ENCODE measurements at regions not wholly inside any gene's neighbourhood (a gene's known extent, or its start where the extent isn't known, plus 50 kb on each side); places are given as distances from the start of the nearest gene placed in this dataset.

- TF ChIP-seq, protein P1, sequence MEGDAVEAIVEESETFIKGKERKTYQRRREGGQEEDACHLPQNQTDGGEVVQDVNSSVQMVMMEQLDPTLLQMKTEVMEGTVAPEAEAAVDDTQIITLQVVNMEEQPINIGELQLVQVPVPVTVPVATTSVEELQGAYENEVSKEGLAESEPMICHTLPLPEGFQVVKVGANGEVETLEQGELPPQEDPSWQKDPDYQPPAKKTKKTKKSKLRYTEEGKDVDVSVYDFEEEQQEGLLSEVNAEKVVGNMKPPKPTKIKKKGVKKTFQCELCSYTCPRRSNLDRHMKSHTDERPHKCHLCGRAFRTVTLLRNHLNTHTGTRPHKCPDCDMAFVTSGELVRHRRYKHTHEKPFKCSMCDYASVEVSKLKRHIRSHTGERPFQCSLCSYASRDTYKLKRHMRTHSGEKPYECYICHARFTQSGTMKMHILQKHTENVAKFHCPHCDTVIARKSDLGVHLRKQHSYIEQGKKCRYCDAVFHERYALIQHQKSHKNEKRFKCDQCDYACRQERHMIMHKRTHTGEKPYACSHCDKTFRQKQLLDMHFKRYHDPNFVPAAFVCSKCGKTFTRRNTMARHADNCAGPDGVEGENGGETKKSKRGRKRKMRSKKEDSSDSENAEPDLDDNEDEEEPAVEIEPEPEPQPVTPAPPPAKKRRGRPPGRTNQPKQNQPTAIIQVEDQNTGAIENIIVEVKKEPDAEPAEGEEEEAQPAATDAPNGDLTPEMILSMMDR (optimal IDR thresholded peaks at IDR 0.05 in 1 of 3, IDR thresholded peaks at IDR 0.05 in 1 of 3, conservative IDR thresholded peaks at IDR 0.05 in 1 of 3; ENCODE audit: extremely low read depth in 1 of 3, insufficient read depth in 2 of 3, low read length in 3 of 3): no peak
- no peak for TF ChIP-seq EZH2 (IDR thresholded peaks at IDR 0.05; ENCODE audit: low read length)
Observed at GRCh38 chrX:39144323-39144722, 343.1 kb downstream of the MID1IP1 start.

All from keratinocyte (primary cell).